HG03039 (cell line): ENCODE measurements at regions not wholly inside any gene's neighbourhood (a gene's known extent, or its start where the extent isn't known, plus 50 kb on each side); places are given as distances from the start of the nearest gene placed in this dataset.
"Not testable (repeated sequence)": the region's sequence is repeated elsewhere in the genome, so short reads cannot be mapped to it uniquely, and the experiment has no call there.

Source experiments
- ATAC-seq: cut with Tn5 transposase; IDR thresholded peaks from one replicate; pipeline ENCODE4 v1.9.1; 2021; ENCODE audit warnings: mild to moderate bottlenecking, moderate library complexity; ENCODE audit not compliant: unreplicated experiment

GRCh38 chr4:10856271-10856782 lies 171.8 kb upstream of the CLNK start:
- ATAC-seq, result no peak

DNA sequence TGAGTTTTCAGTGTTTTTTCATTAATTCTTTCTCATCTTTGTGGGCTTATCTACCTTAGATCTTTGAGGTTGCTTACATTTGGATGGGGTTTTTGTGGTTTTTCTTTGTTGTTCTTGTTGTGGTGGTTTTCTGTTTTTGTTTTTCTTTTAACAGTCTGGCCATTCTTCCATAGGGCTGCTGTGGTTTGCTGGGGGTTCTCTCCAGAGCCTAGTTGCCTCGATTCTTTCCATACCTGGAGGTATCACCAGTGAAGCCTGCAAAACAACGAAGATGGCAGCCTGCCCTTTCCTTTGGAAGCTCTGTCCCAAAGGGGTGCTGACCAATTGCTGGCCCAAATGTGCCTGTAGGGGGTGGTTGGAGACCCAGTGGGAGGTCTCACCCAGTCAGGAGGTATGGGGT lies 168.6 kb upstream of the CLNK start:
- no peak for ATAC-seq

DNA sequence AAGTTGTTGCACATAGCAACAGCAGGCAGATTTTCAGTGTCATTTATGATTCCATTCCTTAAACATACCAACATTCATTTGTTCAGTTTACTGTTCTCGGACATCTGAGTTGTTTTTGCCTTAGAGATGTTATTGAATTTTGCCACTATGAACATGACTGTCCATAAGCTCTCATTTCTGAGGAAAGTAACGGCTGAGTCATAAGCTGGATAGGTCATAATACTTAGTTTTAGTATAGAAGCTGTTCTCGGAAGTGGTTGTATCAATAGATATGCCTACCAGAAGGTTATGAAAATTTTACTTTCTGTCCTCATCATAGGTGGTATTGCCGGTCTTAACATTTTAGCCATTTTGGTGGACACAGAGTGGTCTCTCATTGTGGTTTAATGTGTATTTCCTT lies 157.1 kb upstream of the CLNK start:
- ATAC-seq, result no peak

DNA sequence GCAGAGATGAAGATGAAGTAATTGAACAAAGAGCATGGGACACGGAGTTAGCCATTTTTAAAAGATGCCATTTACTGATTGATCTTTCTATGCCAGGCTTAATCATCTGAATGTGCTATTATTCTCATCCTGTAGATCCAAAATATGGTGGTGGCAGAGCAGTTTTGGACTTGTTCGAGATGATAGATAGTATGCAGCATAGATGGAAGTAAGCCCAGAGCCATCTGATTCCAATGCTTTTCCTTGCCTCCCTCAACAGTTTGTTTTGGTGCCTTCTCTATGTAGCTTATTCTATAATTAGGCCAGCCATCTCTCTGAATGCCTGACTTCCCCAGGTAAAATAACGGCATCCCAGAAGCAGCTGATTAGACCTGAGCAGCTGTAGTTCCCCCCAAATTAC lies 152.6 kb upstream of the CLNK start:
- no peak for ATAC-seq

DNA sequence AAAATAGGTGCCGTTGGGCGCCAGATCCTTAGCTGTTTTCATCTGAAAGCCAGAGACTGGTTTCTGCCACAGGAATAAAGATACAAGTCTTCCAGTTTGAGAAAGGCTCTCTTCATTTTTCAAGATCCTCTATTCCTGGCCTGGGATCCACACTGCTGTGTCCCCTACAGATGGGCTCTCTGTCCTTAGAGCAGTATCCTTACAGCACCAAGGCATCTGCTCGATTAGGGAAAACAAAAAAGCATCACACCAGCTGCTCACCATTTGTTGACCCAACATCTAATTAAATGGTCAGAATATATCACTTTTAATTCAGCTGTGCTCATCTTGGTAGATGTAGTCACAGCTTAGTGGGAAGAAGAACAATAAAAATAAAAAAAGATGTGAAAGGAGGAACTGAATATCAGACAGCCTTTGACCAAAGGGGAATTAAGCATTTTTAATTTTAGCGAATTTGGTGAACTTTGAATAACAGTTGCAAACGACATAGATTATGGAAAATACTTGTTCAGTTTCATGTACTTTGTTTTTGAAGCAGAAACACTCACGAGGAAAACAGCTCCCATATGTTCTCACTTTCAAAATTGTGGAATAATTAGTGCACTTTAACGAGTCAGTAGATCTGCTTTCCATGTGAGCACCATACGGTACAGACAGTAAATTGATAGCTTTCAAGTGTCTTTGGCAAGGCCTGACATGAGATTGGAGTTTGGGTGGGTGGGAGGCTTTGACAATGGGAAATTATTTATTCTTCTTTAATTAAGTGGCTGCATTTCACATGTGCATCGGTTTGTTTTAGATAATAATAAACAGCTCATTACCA lies 148.4 kb upstream of the CLNK start:
- no peak for ATAC-seq

DNA sequence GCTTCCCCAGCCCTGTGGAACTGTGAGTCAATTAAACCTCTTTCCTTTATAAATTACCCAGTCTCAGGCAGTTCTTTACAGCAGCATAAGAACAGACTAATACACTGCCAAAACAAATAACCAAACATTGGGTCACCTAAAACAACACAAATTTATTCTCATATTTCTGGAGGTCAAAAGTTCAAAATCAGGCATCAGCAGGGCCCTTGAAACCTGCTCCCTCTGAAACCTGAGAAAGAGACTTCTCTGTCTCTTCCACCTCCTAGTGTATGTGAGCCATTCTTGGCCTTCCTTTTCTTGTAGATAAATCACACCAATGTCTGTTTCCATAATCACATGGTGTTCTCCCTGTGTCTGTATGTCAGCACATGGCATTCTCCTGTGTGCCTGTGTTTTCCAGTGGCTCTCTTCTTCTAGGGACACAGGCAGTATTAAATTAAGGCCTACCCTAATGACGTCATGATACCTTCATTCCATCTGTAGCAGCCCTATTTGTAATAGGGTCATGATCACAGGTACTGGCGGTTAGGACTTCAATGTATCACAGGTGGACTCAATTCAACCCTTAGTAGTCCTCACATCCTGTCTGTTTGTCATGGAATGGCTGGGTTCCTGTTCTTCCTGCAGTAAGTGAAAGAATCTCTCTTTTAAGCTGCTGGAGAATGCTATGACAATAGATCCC lies 147.3 kb upstream of the CLNK start:
- ATAC-seq, result no peak

GRCh38 chr4:10828918-10829538 lies 144.5 kb upstream of the CLNK start:
- not testable (repeated sequence) for ATAC-seq

DNA sequence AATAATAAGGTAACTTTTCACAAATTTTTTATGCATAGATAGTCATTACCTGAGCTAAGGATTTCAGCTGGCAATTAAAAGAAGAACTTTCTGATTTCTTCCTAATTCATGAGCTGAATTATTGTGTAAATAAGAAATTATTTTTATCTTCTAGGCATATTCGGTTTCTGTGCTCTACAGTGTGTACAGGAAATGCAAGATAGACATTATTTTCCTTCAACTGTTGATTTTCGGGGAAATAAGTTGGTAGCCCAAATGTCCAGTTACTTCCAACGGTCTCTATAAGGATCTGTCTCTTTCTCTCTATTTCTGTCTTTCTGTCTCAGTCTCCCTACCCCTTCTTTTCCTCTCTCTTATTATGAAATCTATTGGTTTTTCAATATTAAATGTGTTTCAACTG lies 137.3 kb upstream of the CLNK start:
- ATAC-seq, result no peak

- ATAC-seq, result no peak
Observed at GRCh38 chr4:10816571-10816970, 132.0 kb upstream of the CLNK start.

- ATAC-seq, result no peak
Observed at GRCh38 chr4:10811991-10812390, 127.4 kb upstream of the CLNK start.

- ATAC-seq, result no peak
Observed at GRCh38 chr4:10810411-10810810, 125.8 kb upstream of the CLNK start.

DNA sequence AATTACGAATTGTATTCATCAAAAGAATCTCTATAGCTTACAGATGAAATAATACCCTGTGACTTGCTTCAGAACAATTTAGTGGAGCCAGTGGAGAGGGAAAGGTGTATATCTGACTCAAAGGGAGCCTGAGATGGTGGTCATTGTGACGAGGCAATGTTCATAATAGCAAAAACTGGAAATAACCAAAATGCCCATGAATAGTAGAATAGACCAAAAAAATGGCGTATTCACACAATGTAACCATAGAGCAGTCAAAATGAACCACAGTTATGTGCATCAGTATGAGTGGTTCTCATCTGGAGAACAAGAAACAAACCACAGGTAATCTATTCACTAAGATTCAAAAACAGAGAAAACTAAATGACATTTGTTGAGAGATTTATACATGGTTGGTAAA lies 125.3 kb upstream of the CLNK start:
- ATAC-seq, result peak; percentile 71

DNA sequence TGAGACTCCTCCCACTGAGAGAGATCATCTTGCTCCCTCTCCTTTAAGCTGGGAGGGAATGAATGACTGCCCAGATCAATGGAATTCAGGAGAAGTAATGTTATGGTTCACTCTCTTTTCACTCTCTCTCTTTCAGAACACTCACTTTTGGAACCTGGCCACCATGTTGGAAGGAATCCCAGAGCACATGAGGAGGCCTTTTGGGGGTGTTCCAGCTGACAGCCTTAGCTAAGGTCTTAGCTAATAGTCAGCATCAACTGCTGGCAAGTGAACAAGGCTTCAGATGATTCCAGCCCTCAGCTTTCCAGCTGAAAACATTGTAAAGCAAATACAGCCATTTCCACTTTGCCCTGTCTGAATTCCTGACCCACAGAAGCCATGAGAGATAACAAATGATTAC lies 124.0 kb upstream of the CLNK start:
- no peak for ATAC-seq

GRCh38 chr4:10806953-10807645 lies 122.5 kb upstream of the CLNK start:
- no peak for ATAC-seq

- ATAC-seq, result no peak
Observed at GRCh38 chr4:10803713-10804343, 119.3 kb upstream of the CLNK start.

- ATAC-seq, result no peak
Observed at GRCh38 chr4:10787365-10787764, 102.8 kb upstream of the CLNK start.

GRCh38 chr4:10784621-10785020 lies 100.1 kb upstream of the CLNK start:
- ATAC-seq, result no peak

DNA sequence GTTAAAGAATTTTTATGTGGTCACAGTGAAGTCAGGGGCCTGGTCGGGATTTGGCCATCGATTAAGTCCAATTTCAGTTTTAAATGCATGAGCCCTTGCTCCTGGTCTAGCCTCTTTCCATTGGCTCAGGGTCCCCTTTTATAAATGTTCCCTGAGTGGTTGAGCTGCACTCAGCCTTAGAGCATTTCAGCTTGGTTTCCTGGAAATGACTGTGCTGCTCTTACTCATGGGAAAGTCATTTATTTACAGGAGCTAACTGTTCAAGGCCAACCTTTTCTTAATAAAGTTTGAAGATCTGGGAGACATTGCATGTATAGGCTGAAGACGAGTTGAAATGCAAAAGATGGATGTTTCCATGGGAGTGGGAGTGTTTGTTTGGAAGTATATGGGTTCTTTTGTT lies 98.8 kb upstream of the CLNK start:
- ATAC-seq, result no peak

- peak; percentile 59 for ATAC-seq
Observed at GRCh38 chr4:10781805-10782204, 97.2 kb upstream of the CLNK start.

- not testable (repeated sequence) for ATAC-seq
Observed at GRCh38 chr4:10780803-10781202, 96.2 kb upstream of the CLNK start.

GRCh38 chr4:10775132-10775531 lies 90.6 kb upstream of the CLNK start:
- not testable (repeated sequence) for ATAC-seq
